DOHH2 (cell line): ENCODE measurements at regions not wholly inside any gene's neighbourhood (a gene's known extent, or its start where the extent isn't known, plus 50 kb on each side); places are given as distances from the start of the nearest gene placed in this dataset.
"Not testable (repeated sequence)": the region's sequence is repeated elsewhere in the genome, so short reads cannot be mapped to it uniquely, and the experiment has no call there.

Source experiments
- H3F3A ChIP-seq: fragments of 200-600 bp; sonication (generic), shearing (Covaris generic); 2 replicates; pipeline ENCODE4 v1.6.0; 2016; ENCODE audit warnings: antibody characterized with exemption, mild to moderate bottlenecking; ENCODE audit not compliant: control insufficient read depth, insufficient read depth
- H3K27ac ChIP-seq: fragments of 200-600 bp; sonication (generic); 2 replicates; pipeline ENCODE4 v1.5.1; 2014; ENCODE audit warnings: low read depth, mild to moderate bottlenecking, low read length, moderate library complexity
- H3K27me3 ChIP-seq: fragments of 200-600 bp; sonication (generic); 2 replicates; pipeline ENCODE4 v1.6.1; 2014; ENCODE audit warnings: mild to moderate bottlenecking, low read length, mixed read lengths; ENCODE audit not compliant: control insufficient read depth
- H3K36me3 ChIP-seq: fragments of 200-600 bp; sonication (generic); 2 replicates; pipeline ENCODE4 v1.6.1; 2014; ENCODE audit warnings: mild to moderate bottlenecking, low read length, moderate library complexity, mixed read lengths; ENCODE audit not compliant: control insufficient read depth
- H3K4me1 ChIP-seq: fragments of 200-600 bp; sonication (generic); 2 replicates; pipeline ENCODE4 v1.6.1; 2014; ENCODE audit warnings: mild to moderate bottlenecking, low read length, mixed read lengths; ENCODE audit not compliant: control insufficient read depth
- H3K4me2 ChIP-seq: fragments of 200-600 bp; sonication (generic); 2 replicates; pipeline ENCODE4 v1.6.0; 2014; ENCODE audit warnings: mild to moderate bottlenecking, low read length, moderate library complexity
- H3K4me3 ChIP-seq: fragments of 200-600 bp; sonication (generic); 2 replicates; pipeline ENCODE4 v1.5.1; 2014; ENCODE audit warnings: mild to moderate bottlenecking, low read length, mixed read lengths
- H3K79me2 ChIP-seq: fragments of 200-600 bp; sonication (generic); 2 replicates; pipeline ENCODE4 v1.6.1; 2014; ENCODE audit warnings: mild to moderate bottlenecking, low read length, mixed read lengths; ENCODE audit not compliant: control insufficient read depth
- H3K9me2 ChIP-seq: fragments of 200-600 bp; sonication (generic); replicated peaks from 2 replicates; pipeline ENCODE4 v1.6.1; 2014; ENCODE audit warnings: mild to moderate bottlenecking, low read length, mixed read lengths; ENCODE audit not compliant: control insufficient read depth
- H3K9me3 ChIP-seq: fragments of 200-600 bp; sonication (generic); 2 replicates; pipeline ENCODE4 v1.6.1; 2014; ENCODE audit warnings: antibody characterized with exemption, low read length, mixed read lengths; ENCODE audit not compliant: control insufficient read depth, insufficient read depth
- H4K20me1 ChIP-seq: fragments of 200-600 bp; sonication (generic); 2 replicates; pipeline ENCODE4 v1.6.0; 2014; ENCODE audit warnings: low read depth, mild to moderate bottlenecking, antibody characterized with exemption, low read length, moderate library complexity; ENCODE audit not compliant: control insufficient read depth, insufficient read depth
- CTCF ChIP-seq: fragments of 200-600 bp; sonication (generic); IDR thresholded peaks from one replicate; pipeline ENCODE4 v1.5.1; 2014; ENCODE audit warnings: antibody characterized with exemption, mild to moderate bottlenecking, low read depth, low read length; ENCODE audit not compliant: poor library complexity, severe bottlenecking
- EZH2phosphoT487 ChIP-seq: fragments of 200-600 bp; sonication (generic); IDR thresholded peaks from 2 replicates; pipeline ENCODE4 v1.6.1; 2017; ENCODE audit warnings: borderline replicate concordance, mild to moderate bottlenecking, antibody characterized with exemption, low read length, moderate library complexity, mixed read lengths

- Histone ChIP-seq H3K4me3 (no peak overlapping the region), H3K27me3 (no peaks in the 10 kb centered on the region), H3K4me1 (no peaks in the 10 kb centered on the region), H3F3A (no peaks in the 10 kb centered on the region), H3K9me3 (no peaks in the 10 kb centered on the region), H4K20me1 (no peaks in the 10 kb centered on the region), H3K9me2 (no peaks in the 10 kb centered on the region), H3K27ac (no peak overlapping the region), H3K79me2 (no peaks in the 10 kb centered on the region), H3K4me2 (no peak overlapping the region), H3K36me3 (no peaks in the 10 kb centered on the region)
- TF ChIP-seq EZH2phosphoT487 (no peak), CTCF (no peak)
These were observed 131.4 kb downstream of the IER5 start for GRCh38 chr1:181219938-181220337.

GRCh38 chr1:181221078-181221477, 132.6 kb downstream of the IER5 start:
- no peaks in the 10 kb centered on the region for H3K9me2 ChIP-seq
- no peaks in the 10 kb centered on the region for H3K79me2 ChIP-seq
- H3K9me3 ChIP-seq, result no peaks in the 10 kb centered on the region
- no peak for TF ChIP-seq CTCF
- H3K4me1 ChIP-seq, result no peaks in the 10 kb centered on the region
- H3K27ac ChIP-seq, result no peak overlapping the region
- no peak overlapping the region for H3K4me2 ChIP-seq
- H3K36me3 ChIP-seq, result no peaks in the 10 kb centered on the region
- H3F3A ChIP-seq, result no peaks in the 10 kb centered on the region
- H4K20me1 ChIP-seq, result no peaks in the 10 kb centered on the region
- H3K4me3 ChIP-seq, result no peak overlapping the region
- H3K27me3 ChIP-seq, result no peaks in the 10 kb centered on the region

GRCh38 chr1:181222972-181223505, 134.5 kb downstream of the IER5 start:
- Histone ChIP-seq H3K4me2 (no peak overlapping the region), H3F3A (no peaks in the 10 kb centered on the region), H3K27ac (no peak overlapping the region), H3K4me1 (no peaks in the 10 kb centered on the region), H3K79me2 (no peaks in the 10 kb centered on the region), H3K27me3 (no peaks in the 10 kb centered on the region), H4K20me1 (no peaks in the 10 kb centered on the region), H3K9me3 (no peaks in the 10 kb centered on the region), H3K9me2 (no peaks in the 10 kb centered on the region), H3K36me3 (no peaks in the 10 kb centered on the region), H3K4me3 (no peak overlapping the region)
- no peak for TF ChIP-seq CTCF
- no peak for TF ChIP-seq EZH2phosphoT487

GRCh38 chr1:181226728-181227127, 138.2 kb downstream of the IER5 start:
- H3K79me2 ChIP-seq, H3K27ac ChIP-seq, H3K9me3 ChIP-seq, H3K4me2 ChIP-seq, H3K4me3 ChIP-seq, H3F3A ChIP-seq, H3K9me2 ChIP-seq, H3K27me3 ChIP-seq, H4K20me1 ChIP-seq, H3K4me1 ChIP-seq, H3K36me3 ChIP-seq: not testable (repeated sequence)
